A673 (cell line): ENCODE measurements at regions not wholly inside any gene's neighbourhood (a gene's known extent, or its start where the extent isn't known, plus 50 kb on each side); places are given as distances from the start of the nearest gene placed in this dataset.

Source experiments
- BruUV-seq: library from RNA; stranded (reverse); fragments of 400-500 nt; replicated peaks from 2 replicates; lab custom pipeline; 2021; lab: Mats Ljungman, UMichigan
- CTCF ChIA-PET: fragments of 300-600 bp; sonication (Branson Sonifier 250); formaldehyde crosslinking; loops from one replicate; lab custom pipeline; 2022; ENCODE audit warnings: antibody characterized with exemption; lab: Charles Lee
- POLR2A ChIA-PET: fragments of 300-600 bp; sonication (Branson Sonifier 250); formaldehyde crosslinking; loops from one replicate; lab custom pipeline; 2022; ENCODE audit warnings: antibody characterized with exemption; ENCODE audit not compliant: low non-redundant PET; lab: Charles Lee
- DNase-seq: peaks from one replicate; pipeline ENCODE4 v3.0.0-alpha.2; 2015; ENCODE audit warnings: low spot score
- H3K27ac ChIP-seq: fragments of 200-600 bp; sonication (generic); 2 replicates; pipeline ENCODE4 v1.5.1; 2016; ENCODE audit warnings: mixed run types, low read depth, mild to moderate bottlenecking, mixed read lengths, antibody characterized with exemption, low read length; ENCODE audit not compliant: poor library complexity, severe bottlenecking
- H3K27me3 ChIP-seq: fragments of 200-600 bp; sonication (generic); replicated peaks from 2 replicates; pipeline ENCODE4 v1.6.1; 2017; ENCODE audit warnings: mixed run types, low read depth, mild to moderate bottlenecking, mixed read lengths, antibody characterized with exemption, low read length; ENCODE audit not compliant: insufficient read depth, poor library complexity
- H3K36me3 ChIP-seq: fragments of 200-600 bp; sonication (generic); 2 replicates; pipeline ENCODE4 v1.6.1; 2016; ENCODE audit warnings: mixed run types, mild to moderate bottlenecking, mixed read lengths, antibody characterized with exemption, low read length; ENCODE audit not compliant: insufficient read depth, poor library complexity, severe bottlenecking
- H3K4me1 ChIP-seq: fragments of 200-600 bp; sonication (generic); 2 replicates; pipeline ENCODE4 v1.6.1; 2017; ENCODE audit warnings: mixed run types, mild to moderate bottlenecking, mixed read lengths, antibody characterized with exemption, low read length; ENCODE audit not compliant: insufficient read depth, poor library complexity, severe bottlenecking
- H3K4me3 ChIP-seq: fragments of 200-600 bp; sonication (generic); 2 replicates; pipeline ENCODE4 v1.5.1; 2016; ENCODE audit warnings: low read depth, mixed run types, mild to moderate bottlenecking, mixed read lengths, low read length; ENCODE audit not compliant: poor library complexity, severe bottlenecking
- H3K9me3 ChIP-seq: fragments of 200-600 bp; sonication (generic); 2 replicates; pipeline ENCODE4 v1.6.1; 2016; ENCODE audit warnings: mixed run types, low read depth, mild to moderate bottlenecking, mixed read lengths, antibody characterized with exemption, low read length; ENCODE audit not compliant: poor library complexity, severe bottlenecking
- CTCF ChIP-seq: fragments of 300-800, 200-600 bp; sonication (generic); conservative IDR thresholded peaks from 2 replicates; pipeline ENCODE4 v1.5.1; 2017; ENCODE audit warnings: low read depth, mild to moderate bottlenecking, antibody characterized with exemption, low read length, moderate library complexity, mixed read lengths
- EZH2 ChIP-seq: fragments of 200-600 bp; sonication (generic); IDR thresholded peaks from 2 replicates; pipeline ENCODE4 v1.6.1; 2017; ENCODE audit warnings: borderline replicate concordance, low read depth, mild to moderate bottlenecking, mixed read lengths, antibody characterized with exemption, low read length; ENCODE audit not compliant: poor library complexity, severe bottlenecking
- intact Hi-C: fragments of 100-400 bp; cut with micrococcal nuclease; formaldehyde crosslinking; loops from one replicate; pipeline ENCODE4 v1.10.0; 2022; ENCODE audit not compliant: unreplicated experiment

GRCh38 chr5:93235761-93236160, 345.3 kb downstream of the NR2F1-AS1 start:
- H3K36me3 ChIP-seq = no peaks in the 10 kb centered on the region
- H3K9me3 ChIP-seq = no peaks in the 10 kb centered on the region
- no peak overlapping the region for H3K27ac ChIP-seq
- H3K4me1 ChIP-seq = no peaks in the 10 kb centered on the region
- DNase-seq = no peak
- ChIA-PET POLR2A (no interaction called here), CTCF (no interaction called here)
- TF ChIP-seq CTCF = no peak
- TF ChIP-seq EZH2 = no peak
- H3K27me3 ChIP-seq = no peaks in the 10 kb centered on the region
- H3K4me3 ChIP-seq = no peak overlapping the region
- intact Hi-C loops = no loop called here
- BruUV-seq = no TSS peak

- no TSS peak for BruUV-seq
- TF ChIP-seq CTCF = no peak
- no peak for TF ChIP-seq EZH2
- DNase-seq = no peak
- H3K36me3 ChIP-seq = no peaks in the 10 kb centered on the region
- intact Hi-C loops = no loop called here
- no peak overlapping the region for H3K4me3 ChIP-seq
- H3K9me3 ChIP-seq = no peaks in the 10 kb centered on the region
- CTCF ChIA-PET = no interaction called here
- H3K27me3 ChIP-seq = no peaks in the 10 kb centered on the region
- H3K27ac ChIP-seq = no peak overlapping the region
- H3K4me1 ChIP-seq = no peaks in the 10 kb centered on the region
- POLR2A ChIA-PET = no interaction called here
These were observed 354.8 kb downstream of the NR2F1-AS1 start for GRCh38 chr5:93226202-93226735.

- no peak for DNase-seq
- POLR2A ChIA-PET = no interaction called here
- H3K27me3 ChIP-seq = no peaks in the 10 kb centered on the region
- CTCF ChIA-PET = no interaction called here
- no peaks in the 10 kb centered on the region for H3K36me3 ChIP-seq
- H3K4me3 ChIP-seq = no peak overlapping the region
- intact Hi-C loops = no loop called here
- no peaks in the 10 kb centered on the region for H3K4me1 ChIP-seq
- no TSS peak for BruUV-seq
- TF ChIP-seq CTCF = no peak
- no peak for TF ChIP-seq EZH2
- no peak overlapping the region for H3K27ac ChIP-seq
- no peaks in the 10 kb centered on the region for H3K9me3 ChIP-seq
These were observed 355.3 kb downstream of the NR2F1-AS1 start for GRCh38 chr5:93225748-93226147.
